GM19025 (cell line): ENCODE measurements at regions not wholly inside any gene's neighbourhood (a gene's known extent, or its start where the extent isn't known, plus 50 kb on each side); places are given as distances from the start of the nearest gene placed in this dataset.

Experiments
- ATAC-seq: cut with Tn5 transposase; IDR thresholded peaks from one replicate; pipeline ENCODE4 v1.9.1; 2021; ENCODE audit warnings: mild to moderate bottlenecking, low read depth, moderate library complexity; ENCODE audit not compliant: unreplicated experiment

- ATAC-seq = no peak
Observed at GRCh38 chr10:84075226-84076046, 63.9 kb upstream of the GHITM start.

DNA sequence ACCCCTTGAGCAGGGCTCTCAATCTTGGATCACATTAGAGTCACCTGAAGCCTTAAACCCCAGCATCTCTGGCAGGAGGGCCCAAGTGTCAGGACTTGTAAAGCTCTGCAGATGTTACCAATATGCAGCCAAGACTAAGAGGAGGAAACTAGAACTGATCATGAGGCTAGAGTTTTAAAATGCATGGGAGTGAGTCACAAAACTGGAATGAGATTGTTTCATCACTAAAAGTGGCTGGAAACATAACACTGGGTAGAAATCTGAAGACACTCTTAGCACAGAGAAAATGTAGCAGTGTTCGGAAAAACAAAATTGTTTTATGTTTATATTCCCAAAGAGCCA, 63.3 kb upstream of the GHITM start:
- no peak for ATAC-seq

GRCh38 chr10:84076540-84077195, 62.6 kb upstream of the GHITM start:
- ATAC-seq = peak; percentile 47

GRCh38 chr10:84077768-84078167, 61.5 kb upstream of the GHITM start:
- no peak for ATAC-seq

- ATAC-seq = no peak
Observed at GRCh38 chr10:84078771-84079170, 60.5 kb upstream of the GHITM start.

GRCh38 chr10:84084342-84084741, 55.0 kb upstream of the GHITM start:
- no peak for ATAC-seq

- no peak for ATAC-seq
Observed at GRCh38 chr10:84087202-84087601, 52.1 kb upstream of the GHITM start.

DNA sequence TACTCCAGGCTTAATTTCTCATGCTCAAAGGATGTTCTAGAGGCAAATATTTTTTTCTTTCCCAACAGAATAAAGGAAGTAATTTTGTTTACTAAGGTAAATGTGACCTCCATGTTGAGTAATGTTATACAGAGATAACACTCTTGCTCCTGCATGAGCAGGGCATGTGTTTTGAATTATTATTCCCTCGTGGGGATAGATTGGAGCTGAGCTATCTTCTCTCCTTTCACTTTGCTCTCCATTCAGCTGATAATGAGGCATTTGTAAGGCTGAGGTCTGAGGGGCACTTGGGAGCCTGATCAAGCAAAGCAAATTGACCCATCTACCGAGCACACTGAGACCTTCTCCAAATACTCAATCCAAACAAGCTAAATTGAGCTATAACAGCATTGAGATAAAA, 50.7 kb upstream of the GHITM start:
- ATAC-seq = no peak

- no peak for ATAC-seq
Observed at GRCh38 chr10:84089162-84089561, 50.1 kb upstream of the GHITM start.
